ENCODE measurements at regions not wholly inside any gene's neighbourhood (a gene's known extent, or its start where the extent isn't known, plus 50 kb on each side); places are given as distances from the start of the nearest gene placed in this dataset.

DNA sequence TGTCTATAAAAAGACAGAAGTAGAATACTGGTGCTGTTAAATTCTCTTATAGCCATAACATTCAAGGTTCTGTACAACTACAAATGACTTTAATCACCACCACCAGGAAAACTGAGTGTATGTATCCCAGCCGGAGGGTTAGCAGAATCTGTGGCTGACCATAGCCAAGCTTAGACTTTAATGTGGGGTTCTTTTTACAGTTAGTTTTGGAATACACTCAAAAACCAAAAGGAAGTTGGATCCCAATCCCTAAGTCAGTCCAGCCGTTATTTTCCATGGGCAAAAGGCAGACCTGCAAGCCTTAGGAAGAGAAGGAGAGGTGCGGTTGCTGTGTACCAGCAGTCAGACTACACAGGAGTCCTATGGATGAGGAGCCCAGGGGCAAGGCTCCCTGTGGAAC lies 179.8 kb downstream of the ENC1 start:
- Histone ChIP-seq H3K4me3 (ENCODE audit: low read depth, low read length, poor library complexity, severe bottlenecking) (no peak overlapping the region), H3K4me1 (ENCODE audit: insufficient read depth, low read length, poor library complexity, severe bottlenecking) (no peaks in the 10 kb centered on the region), H3K36me3 (ENCODE audit: insufficient read depth, low read length, poor library complexity, severe bottlenecking) (no peaks in the 10 kb centered on the region), H3K27ac (ENCODE audit: low read depth, low read length, poor library complexity, severe bottlenecking) (no peak overlapping the region), H3K27me3 (replicated peaks; ENCODE audit: insufficient read depth, low read depth, low read length, poor library complexity) (peaks cover 8% of the 10 kb centered on the region), H3K9me3 (ENCODE audit: low read depth, low read length, poor library complexity, severe bottlenecking) (no peaks in the 10 kb centered on the region)
- intact Hi-C loops (cut with micrococcal nuclease; ENCODE audit: unreplicated experiment), result no loop called here
- ChIA-PET POLR2A (ENCODE audit: low non-redundant PET) (no interaction called here), CTCF (no interaction called here)
- TF ChIP-seq, protein P1, sequence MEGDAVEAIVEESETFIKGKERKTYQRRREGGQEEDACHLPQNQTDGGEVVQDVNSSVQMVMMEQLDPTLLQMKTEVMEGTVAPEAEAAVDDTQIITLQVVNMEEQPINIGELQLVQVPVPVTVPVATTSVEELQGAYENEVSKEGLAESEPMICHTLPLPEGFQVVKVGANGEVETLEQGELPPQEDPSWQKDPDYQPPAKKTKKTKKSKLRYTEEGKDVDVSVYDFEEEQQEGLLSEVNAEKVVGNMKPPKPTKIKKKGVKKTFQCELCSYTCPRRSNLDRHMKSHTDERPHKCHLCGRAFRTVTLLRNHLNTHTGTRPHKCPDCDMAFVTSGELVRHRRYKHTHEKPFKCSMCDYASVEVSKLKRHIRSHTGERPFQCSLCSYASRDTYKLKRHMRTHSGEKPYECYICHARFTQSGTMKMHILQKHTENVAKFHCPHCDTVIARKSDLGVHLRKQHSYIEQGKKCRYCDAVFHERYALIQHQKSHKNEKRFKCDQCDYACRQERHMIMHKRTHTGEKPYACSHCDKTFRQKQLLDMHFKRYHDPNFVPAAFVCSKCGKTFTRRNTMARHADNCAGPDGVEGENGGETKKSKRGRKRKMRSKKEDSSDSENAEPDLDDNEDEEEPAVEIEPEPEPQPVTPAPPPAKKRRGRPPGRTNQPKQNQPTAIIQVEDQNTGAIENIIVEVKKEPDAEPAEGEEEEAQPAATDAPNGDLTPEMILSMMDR (conservative IDR thresholded peaks at IDR 0.05; ENCODE audit: low read depth, low read length), result no peak
- no peak for TF ChIP-seq EZH2 (IDR thresholded peaks at IDR 0.05; ENCODE audit: borderline replicate concordance, low read depth, low read length, poor library complexity, severe bottlenecking)
- no TSS peak for BruUV-seq (replicated peaks)
- DNase-seq (ENCODE audit: low spot score), result no peak

- DNase-seq (ENCODE audit: low spot score), result no peak
- intact Hi-C loops (cut with micrococcal nuclease; ENCODE audit: unreplicated experiment), result no loop called here
- no peaks in the 10 kb centered on the region for H3K4me1 ChIP-seq (ENCODE audit: insufficient read depth, low read length, poor library complexity, severe bottlenecking)
- H3K27ac ChIP-seq (ENCODE audit: low read depth, low read length, poor library complexity, severe bottlenecking), result no peak overlapping the region
- CTCF ChIA-PET, result no interaction called here
- H3K9me3 ChIP-seq (ENCODE audit: low read depth, low read length, poor library complexity, severe bottlenecking), result no peaks in the 10 kb centered on the region
- H3K27me3 ChIP-seq (replicated peaks; ENCODE audit: insufficient read depth, low read depth, low read length, poor library complexity), result peaks cover 8% of the 10 kb centered on the region
- BruUV-seq (replicated peaks), result no TSS peak
- H3K4me3 ChIP-seq (ENCODE audit: low read depth, low read length, poor library complexity, severe bottlenecking), result no peak overlapping the region
- no peaks in the 10 kb centered on the region for H3K36me3 ChIP-seq (ENCODE audit: insufficient read depth, low read length, poor library complexity, severe bottlenecking)
- no peak for TF ChIP-seq EZH2 (IDR thresholded peaks at IDR 0.05; ENCODE audit: borderline replicate concordance, low read depth, low read length, poor library complexity, severe bottlenecking)
- TF ChIP-seq, protein P1 (conservative IDR thresholded peaks at IDR 0.05; ENCODE audit: low read depth, low read length), result no peak
- POLR2A ChIA-PET (ENCODE audit: low non-redundant PET), result no interaction called here
These were observed 180.5 kb downstream of the ENC1 start for GRCh38 chr5:74459984-74460383.

DNA sequence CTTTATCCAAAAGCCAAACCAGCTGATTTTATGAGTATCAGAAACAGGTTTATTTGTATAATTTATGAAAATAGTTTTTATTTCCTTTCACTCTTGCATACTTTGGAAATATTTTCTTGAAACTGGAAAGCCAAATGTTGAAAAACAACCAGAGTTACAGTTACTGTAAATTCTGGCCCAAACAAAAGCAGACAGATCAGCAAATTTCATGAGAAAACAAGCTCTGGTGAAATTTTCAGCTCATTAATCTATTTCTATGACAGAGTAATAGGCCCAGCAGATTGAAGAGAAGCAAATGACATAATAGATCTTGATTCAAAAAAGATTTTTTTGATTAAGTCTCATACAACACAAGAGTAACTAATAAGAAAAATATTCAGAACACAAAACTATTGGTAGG lies 182.7 kb downstream of the ENC1 start:
- no peak for DNase-seq (ENCODE audit: low spot score)
- H3K4me3 ChIP-seq (ENCODE audit: low read depth, low read length, poor library complexity, severe bottlenecking), result no peak overlapping the region
- no peaks in the 10 kb centered on the region for H3K4me1 ChIP-seq (ENCODE audit: insufficient read depth, low read length, poor library complexity, severe bottlenecking)
- no peak overlapping the region for H3K27ac ChIP-seq (ENCODE audit: low read depth, low read length, poor library complexity, severe bottlenecking)
- H3K36me3 ChIP-seq (ENCODE audit: insufficient read depth, low read length, poor library complexity, severe bottlenecking), result no peaks in the 10 kb centered on the region
- no TSS peak for BruUV-seq (replicated peaks)
- peaks cover 8% of the 10 kb centered on the region for H3K27me3 ChIP-seq (replicated peaks; ENCODE audit: insufficient read depth, low read depth, low read length, poor library complexity)
- POLR2A ChIA-PET (ENCODE audit: low non-redundant PET), result no interaction called here
- intact Hi-C loops (cut with micrococcal nuclease; ENCODE audit: unreplicated experiment), result no loop called here
- CTCF ChIA-PET, result no interaction called here
- TF ChIP-seq, protein P1 (conservative IDR thresholded peaks at IDR 0.05; ENCODE audit: low read depth, low read length), result no peak
- no peaks in the 10 kb centered on the region for H3K9me3 ChIP-seq (ENCODE audit: low read depth, low read length, poor library complexity, severe bottlenecking)
